ENCODE measurements at regions not wholly inside any gene's neighbourhood (a gene's known extent, or its start where the extent isn't known, plus 50 kb on each side); places are given as distances from the start of the nearest gene placed in this dataset.

DNA sequence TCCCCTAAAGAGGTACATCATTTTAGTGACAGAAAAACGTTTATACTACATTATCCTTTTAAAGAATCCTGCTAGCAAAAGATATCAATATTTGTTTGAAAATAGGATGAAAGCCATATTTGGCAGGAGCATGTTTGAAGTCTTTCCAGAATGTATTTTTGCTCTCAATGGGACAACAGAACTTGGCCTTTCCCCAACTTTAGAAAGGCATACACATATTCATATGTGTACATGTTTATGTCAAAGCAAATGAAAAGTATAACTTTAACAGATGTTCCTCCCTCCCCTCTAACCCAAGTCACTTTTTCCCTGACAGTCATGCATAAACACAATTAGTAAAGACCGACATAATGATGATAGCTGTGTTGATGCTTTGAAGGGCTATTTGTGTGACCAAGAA, 427.8 kb upstream of the CDH6 start:
- no peak for FAIRE-seq
- CTCF ChIA-PET = no interaction called here
- H3K4me2 ChIP-seq (ENCODE audit: insufficient read depth, low read length) = no peak overlapping the region

More for the DNA sequence above, 427.8 kb upstream of the CDH6 start:
- TF ChIP-seq EZH2 (IDR thresholded peaks at IDR 0.05; ENCODE audit: borderline replicate concordance, low read depth, low read length, severe bottlenecking) = no peak
- TF ChIP-seq MYC (IDR thresholded peaks at IDR 0.05; ENCODE audit: low read depth, low read length) = no peak
- no peak for TF ChIP-seq FOS (IDR thresholded peaks at IDR 0.05; ENCODE audit: borderline replicate concordance, insufficient read depth, low read length)
- TF ChIP-seq, protein P1, sequence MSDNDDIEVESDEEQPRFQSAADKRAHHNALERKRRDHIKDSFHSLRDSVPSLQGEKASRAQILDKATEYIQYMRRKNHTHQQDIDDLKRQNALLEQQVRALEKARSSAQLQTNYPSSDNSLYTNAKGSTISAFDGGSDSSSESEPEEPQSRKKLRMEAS (IDR thresholded peaks at IDR 0.05; ENCODE audit: insufficient read depth, insufficient read length) = no peak
- no peak for TF ChIP-seq GATA2 (IDR thresholded peaks at IDR 0.05; ENCODE audit: insufficient read depth, insufficient read length, low read depth, low read length)
- TF ChIP-seq POLR2AphosphoS5 (IDR thresholded peaks at IDR 0.05; ENCODE audit: insufficient read depth, low read depth, low read length) = no peak
- no peak for TF ChIP-seq POLR2A (IDR thresholded peaks at IDR 0.05; ENCODE audit: low read depth, low read length)
- no peak for TF ChIP-seq JUN (IDR thresholded peaks at IDR 0.05; ENCODE audit: borderline replicate concordance, insufficient read depth, insufficient read length, low read depth)
- TF ChIP-seq, protein P2, sequence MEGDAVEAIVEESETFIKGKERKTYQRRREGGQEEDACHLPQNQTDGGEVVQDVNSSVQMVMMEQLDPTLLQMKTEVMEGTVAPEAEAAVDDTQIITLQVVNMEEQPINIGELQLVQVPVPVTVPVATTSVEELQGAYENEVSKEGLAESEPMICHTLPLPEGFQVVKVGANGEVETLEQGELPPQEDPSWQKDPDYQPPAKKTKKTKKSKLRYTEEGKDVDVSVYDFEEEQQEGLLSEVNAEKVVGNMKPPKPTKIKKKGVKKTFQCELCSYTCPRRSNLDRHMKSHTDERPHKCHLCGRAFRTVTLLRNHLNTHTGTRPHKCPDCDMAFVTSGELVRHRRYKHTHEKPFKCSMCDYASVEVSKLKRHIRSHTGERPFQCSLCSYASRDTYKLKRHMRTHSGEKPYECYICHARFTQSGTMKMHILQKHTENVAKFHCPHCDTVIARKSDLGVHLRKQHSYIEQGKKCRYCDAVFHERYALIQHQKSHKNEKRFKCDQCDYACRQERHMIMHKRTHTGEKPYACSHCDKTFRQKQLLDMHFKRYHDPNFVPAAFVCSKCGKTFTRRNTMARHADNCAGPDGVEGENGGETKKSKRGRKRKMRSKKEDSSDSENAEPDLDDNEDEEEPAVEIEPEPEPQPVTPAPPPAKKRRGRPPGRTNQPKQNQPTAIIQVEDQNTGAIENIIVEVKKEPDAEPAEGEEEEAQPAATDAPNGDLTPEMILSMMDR (IDR thresholded peaks at IDR 0.05; ENCODE audit: extremely low read depth in 1 of 2, insufficient read depth in 1 of 2, low read depth in 1 of 2, low read length in 2 of 2) = no peak
- DNase-seq (ENCODE audit: low read depth, low spot score) = no peak
- no peaks in the 10 kb centered on the region for H3K79me2 ChIP-seq (ENCODE audit: control insufficient read depth, insufficient read depth, low read length)
- peaks cover 2% of the 10 kb centered on the region for H3K9me3 ChIP-seq (replicated peaks; ENCODE audit: control insufficient read depth, insufficient read depth, low read length)
- POLR2A ChIA-PET = no interaction called here
- no peaks in the 10 kb centered on the region for H3K27me3 ChIP-seq (ENCODE audit: control insufficient read depth in 2 of 2, insufficient read depth in 2 of 2, low read length in 2 of 2)
- no peak overlapping the region for H3K27ac ChIP-seq (ENCODE audit: insufficient read depth, low read depth, low read length)
- H3K36me3 ChIP-seq (ENCODE audit: control insufficient read depth in 2 of 2, extremely low read depth in 1 of 2, insufficient read depth in 2 of 2, low read length in 2 of 2) = no peaks in the 10 kb centered on the region
- no peak overlapping the region for H2AFZ ChIP-seq (ENCODE audit: low read depth, low read length)
- H3K4me1 ChIP-seq (ENCODE audit: control insufficient read depth, extremely low read depth, insufficient read depth, low read length) = no peaks in the 10 kb centered on the region
- no peak overlapping the region for H3K4me3 ChIP-seq (replicated peaks in 1 of 3; ENCODE audit: insufficient read depth in 1 of 3, low read depth in 1 of 3, low read length in 3 of 3)
- dilution Hi-C loops (cut with MboI; ENCODE audit: extremely low pct_ligation_motif_present, low sequenced_read_pairs) = no loop called here
- H3K9me1 ChIP-seq (replicated peaks; ENCODE audit: control insufficient read depth, extremely low read depth, insufficient read depth, low read length) = no peaks in the 10 kb centered on the region
- intact Hi-C loops (cut with micrococcal nuclease) = no loop called here
- H4K20me1 ChIP-seq (replicated peaks; ENCODE audit: control insufficient read depth, extremely low read depth, insufficient read depth, low read length) = no peaks in the 10 kb centered on the region
- no TSS peak for BruUV-seq (replicated peaks)
- no peak overlapping the region for H3K9ac ChIP-seq (replicated peaks; ENCODE audit: extremely low read depth, insufficient read depth, low read length)

Measured in endothelial cell of umbilical vein (primary cell).